HL-60 (cell line): ENCODE measurements at regions not wholly inside any gene's neighbourhood (a gene's known extent, or its start where the extent isn't known, plus 50 kb on each side); places are given as distances from the start of the nearest gene placed in this dataset.

Experiments
- DNase-seq, 2 experiments: peaks; one replicate each; pipeline ENCODE4 v3.0.0-alpha.2; 2010 to 2020; ENCODE audit warnings: low read depth in 1 of 2, low spot score in 1 of 2
- H3K27ac ChIP-seq: fragments of 250-450 bp; sonication (Bioruptor Pico); replicated peaks from 2 replicates; pipeline ENCODE4 v1.5.1; 2020; ENCODE audit warnings: mild to moderate bottlenecking, moderate library complexity
- H3K27me3 ChIP-seq: fragments of 250-450 bp; sonication (Bioruptor Pico); 2 replicates; pipeline ENCODE4 v1.5.1; 2021; ENCODE audit warnings: mild to moderate bottlenecking, moderate library complexity; ENCODE audit not compliant: insufficient read depth, poor library complexity, severe bottlenecking
- H3K4me3 ChIP-seq: replicated peaks from 2 replicates; pipeline ENCODE4 v1.5.1; 2011; ENCODE audit warnings: mild to moderate bottlenecking, control low read depth, low read length; ENCODE audit not compliant: insufficient read depth
- CTCF ChIP-seq: IDR thresholded peaks from one replicate; pipeline ENCODE4 v1.5.1; 2011; ENCODE audit warnings: low read length, control low read depth, inconsistent platforms; ENCODE audit not compliant: insufficient read depth
- GABPA ChIP-seq: IDR thresholded peaks from 2 replicates; pipeline ENCODE4 v1.6.1; 2012; ENCODE audit warnings: low read depth
- POLR2AphosphoS5 ChIP-seq: IDR thresholded peaks from 2 replicates; pipeline ENCODE4 v1.6.1; 2012; ENCODE audit warnings: low read depth
- SPI1 ChIP-seq: IDR thresholded peaks from 2 replicates; pipeline ENCODE4 v1.6.1; 2012; ENCODE audit warnings: low read depth, mild to moderate bottlenecking, borderline replicate concordance
- TF ChIP-seq, protein P1 (sequence below): IDR thresholded peaks from 2 replicates; pipeline ENCODE4 v1.6.1; 2012; ENCODE audit warnings: low read depth; ENCODE audit not compliant: insufficient replicate concordance

GRCh38 chr10:35971397-35971796 is 329.3 kb upstream of the FZD8 start:
- H3K4me3 ChIP-seq, result no peak overlapping the region
- H3K27ac ChIP-seq, result no peak overlapping the region
- TF ChIP-seq SPI1 (no peak), GABPA (no peak), CTCF (no peak), POLR2AphosphoS5 (no peak)
- TF ChIP-seq, protein P1, sequence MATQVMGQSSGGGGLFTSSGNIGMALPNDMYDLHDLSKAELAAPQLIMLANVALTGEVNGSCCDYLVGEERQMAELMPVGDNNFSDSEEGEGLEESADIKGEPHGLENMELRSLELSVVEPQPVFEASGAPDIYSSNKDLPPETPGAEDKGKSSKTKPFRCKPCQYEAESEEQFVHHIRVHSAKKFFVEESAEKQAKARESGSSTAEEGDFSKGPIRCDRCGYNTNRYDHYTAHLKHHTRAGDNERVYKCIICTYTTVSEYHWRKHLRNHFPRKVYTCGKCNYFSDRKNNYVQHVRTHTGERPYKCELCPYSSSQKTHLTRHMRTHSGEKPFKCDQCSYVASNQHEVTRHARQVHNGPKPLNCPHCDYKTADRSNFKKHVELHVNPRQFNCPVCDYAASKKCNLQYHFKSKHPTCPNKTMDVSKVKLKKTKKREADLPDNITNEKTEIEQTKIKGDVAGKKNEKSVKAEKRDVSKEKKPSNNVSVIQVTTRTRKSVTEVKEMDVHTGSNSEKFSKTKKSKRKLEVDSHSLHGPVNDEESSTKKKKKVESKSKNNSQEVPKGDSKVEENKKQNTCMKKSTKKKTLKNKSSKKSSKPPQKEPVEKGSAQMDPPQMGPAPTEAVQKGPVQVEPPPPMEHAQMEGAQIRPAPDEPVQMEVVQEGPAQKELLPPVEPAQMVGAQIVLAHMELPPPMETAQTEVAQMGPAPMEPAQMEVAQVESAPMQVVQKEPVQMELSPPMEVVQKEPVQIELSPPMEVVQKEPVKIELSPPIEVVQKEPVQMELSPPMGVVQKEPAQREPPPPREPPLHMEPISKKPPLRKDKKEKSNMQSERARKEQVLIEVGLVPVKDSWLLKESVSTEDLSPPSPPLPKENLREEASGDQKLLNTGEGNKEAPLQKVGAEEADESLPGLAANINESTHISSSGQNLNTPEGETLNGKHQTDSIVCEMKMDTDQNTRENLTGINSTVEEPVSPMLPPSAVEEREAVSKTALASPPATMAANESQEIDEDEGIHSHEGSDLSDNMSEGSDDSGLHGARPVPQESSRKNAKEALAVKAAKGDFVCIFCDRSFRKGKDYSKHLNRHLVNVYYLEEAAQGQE, result no peak
- H3K27me3 ChIP-seq, result no peaks in the 10 kb centered on the region
- no peak for DNase-seq

DNA sequence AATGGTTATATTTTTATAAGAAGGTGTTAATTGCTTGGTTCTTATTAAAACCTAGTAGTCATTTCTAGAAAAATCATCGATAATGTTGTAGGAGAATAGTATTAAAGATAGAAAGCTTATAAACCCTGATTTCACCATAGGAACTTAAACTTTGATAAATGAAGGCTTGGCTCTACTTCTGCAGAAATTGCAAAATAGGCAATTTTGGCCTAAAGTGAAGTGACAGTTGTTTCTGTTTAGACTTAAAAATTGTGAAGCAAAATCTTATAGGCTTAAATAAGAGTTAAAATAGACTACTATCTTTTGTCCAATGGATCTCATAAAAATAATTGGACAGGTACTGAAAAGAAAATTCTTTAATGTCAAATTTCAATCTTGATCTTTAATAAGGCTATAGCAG is 321.6 kb upstream of the FZD8 start:
- DNase-seq, result no peak
- Histone ChIP-seq H3K4me3 (no peak overlapping the region), H3K27me3 (no peaks in the 10 kb centered on the region), H3K27ac (no peak overlapping the region)
- TF ChIP-seq SPI1 (no peak), CTCF (no peak), POLR2AphosphoS5 (no peak), GABPA (no peak)
- TF ChIP-seq, protein P1, result no peak

DNA sequence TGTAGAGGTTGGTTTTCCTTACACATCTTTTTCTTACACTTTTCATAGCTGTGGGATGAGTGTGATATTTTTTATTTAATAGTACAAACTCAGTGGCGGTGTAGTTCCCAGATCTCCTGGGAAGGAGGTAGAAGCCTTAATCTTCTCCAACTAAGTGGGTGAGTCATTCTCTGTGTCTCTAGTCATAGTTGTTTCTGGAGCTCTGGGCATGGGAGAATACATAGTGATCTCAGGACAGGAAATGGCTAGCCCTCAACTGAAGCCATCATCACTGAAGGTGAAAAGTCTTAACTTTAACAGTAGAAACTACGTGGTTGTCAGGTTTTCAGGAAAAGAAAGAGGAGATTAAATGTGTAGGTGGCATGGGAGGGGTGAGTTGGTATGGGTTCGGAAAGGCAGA is 319.4 kb upstream of the FZD8 start:
- DNase-seq, result no peak

More for the DNA sequence above, 319.4 kb upstream of the FZD8 start:
- TF ChIP-seq CTCF, result no peak
- no peak for TF ChIP-seq POLR2AphosphoS5
- TF ChIP-seq SPI1, result no peak
- no peak for TF ChIP-seq GABPA
- TF ChIP-seq, protein P1, result no peak
- Histone ChIP-seq H3K27ac (no peak overlapping the region), H3K27me3 (no peaks in the 10 kb centered on the region), H3K4me3 (no peak overlapping the region)
